GM23248 (cell line): ENCODE measurements at regions not wholly inside any gene's neighbourhood (a gene's known extent, or its start where the extent isn't known, plus 50 kb on each side); places are given as distances from the start of the nearest gene placed in this dataset.

Experiments
- DNase-seq: peaks from one replicate; pipeline ENCODE4 v3.0.0-alpha.2; 2015
- H2AFZ ChIP-seq: fragments of 200-600 bp; sonication (generic); 2 replicates; pipeline ENCODE4 v1.6.1; 2016; ENCODE audit warnings: antibody characterized with exemption
- H3F3A ChIP-seq: fragments of 200-600 bp; sonication (generic); 2 replicates; pipeline ENCODE4 v1.6.1; 2016; ENCODE audit warnings: mild to moderate bottlenecking, antibody characterized with exemption, mixed run types; ENCODE audit not compliant: insufficient read depth
- H3K27ac ChIP-seq: fragments of 200-600 bp; sonication (generic); 2 replicates; pipeline ENCODE4 v1.5.1; 2016; ENCODE audit warnings: mild to moderate bottlenecking
- H3K27me3 ChIP-seq: fragments of 200-600 bp; sonication (generic); replicated peaks from 2 replicates; pipeline ENCODE4 v1.6.1; 2016; ENCODE audit warnings: mild to moderate bottlenecking; ENCODE audit not compliant: insufficient read depth
- H3K36me3 ChIP-seq: fragments of 200-600 bp; sonication (generic); 2 replicates; pipeline ENCODE4 v1.6.1; 2016; ENCODE audit warnings: low read depth, mild to moderate bottlenecking
- H3K4me1 ChIP-seq: fragments of 200-600 bp; sonication (generic); 2 replicates; pipeline ENCODE4 v1.6.1; 2016; ENCODE audit warnings: mild to moderate bottlenecking; ENCODE audit not compliant: insufficient read depth
- H3K4me2 ChIP-seq: fragments of 200-600 bp; sonication (generic); one replicate; pipeline ENCODE4 v1.6.1; 2016; ENCODE audit warnings: mild to moderate bottlenecking; ENCODE audit not compliant: unreplicated experiment
- H3K4me3 ChIP-seq: fragments of 200-600 bp; sonication (generic); 2 replicates; pipeline ENCODE4 v1.5.1; 2016; ENCODE audit warnings: mild to moderate bottlenecking
- H3K79me2 ChIP-seq: fragments of 200-600 bp; sonication (generic); 2 replicates; pipeline ENCODE4 v1.6.1; 2016; ENCODE audit warnings: mild to moderate bottlenecking; ENCODE audit not compliant: insufficient read depth
- H3K9ac ChIP-seq: fragments of 200-600 bp; sonication (generic); 2 replicates; pipeline ENCODE4 v1.6.1; 2016; ENCODE audit warnings: mild to moderate bottlenecking
- H3K9me2 ChIP-seq: fragments of 200-600 bp; sonication (generic); 2 replicates; pipeline ENCODE4 v1.6.1; 2016; ENCODE audit warnings: mixed run types, mild to moderate bottlenecking, moderate library complexity; ENCODE audit not compliant: insufficient read depth
- H3K9me3 ChIP-seq: fragments of 200-600 bp; sonication (generic); one replicate; pipeline ENCODE4 v1.6.1; 2017; ENCODE audit warnings: low read depth
- H4K20me1 ChIP-seq: fragments of 200-600 bp; sonication (generic); 2 replicates; pipeline ENCODE4 v1.6.0; 2016; ENCODE audit not compliant: insufficient read depth
- EZH2 ChIP-seq: fragments of 200-600 bp; sonication (generic); IDR thresholded peaks from 2 replicates; pipeline ENCODE4 v1.6.1; 2018; ENCODE audit warnings: antibody characterized with exemption, mild to moderate bottlenecking; ENCODE audit not compliant: insufficient read depth, poor library complexity, severe bottlenecking
- EZH2phosphoT487 ChIP-seq: fragments of 200-600 bp; sonication (generic); IDR thresholded peaks from 2 replicates; pipeline ENCODE4 v1.6.1; 2018; ENCODE audit warnings: antibody characterized with exemption, moderate library complexity, mild to moderate bottlenecking, low read depth; ENCODE audit not compliant: insufficient read depth
- WGBS, 2 experiments: methylation state at CpG; one replicate each; pipeline ENCODE4 v1.1.6; 2015 to 2017; ENCODE audit warnings: low lambda C conversion rate in 2 of 2, low coverage in 1 of 2; ENCODE audit errors: missing lambda C conversion rate in 2 of 2; 5-methylcytosine and 5-hydroxymethylcytosine counted together
- in situ Hi-C: fragments of 300-500 bp; cut with MboI; formaldehyde crosslinking; loops from 2 replicates; pipeline ENCODE4 v1.15.0; 2020

DNA sequence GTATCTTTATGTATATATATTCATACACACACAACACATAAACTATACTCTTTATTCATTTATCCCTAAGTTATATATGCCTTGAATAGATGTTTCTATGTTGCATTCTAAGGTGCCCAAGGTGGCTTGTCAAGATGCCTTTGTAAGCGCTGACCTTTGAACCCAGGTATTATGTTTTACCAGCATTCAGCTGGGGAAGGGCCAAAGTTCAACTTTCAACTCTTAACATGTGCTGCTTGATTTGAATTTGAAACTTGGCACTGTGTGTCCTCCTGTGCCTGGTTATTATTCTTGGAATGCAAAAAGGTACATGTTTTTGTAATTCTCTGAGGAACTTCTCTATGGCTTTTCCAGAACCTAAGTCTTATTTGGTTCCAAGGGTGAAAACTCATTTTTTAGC, 146.5 kb downstream of the EDN1 start:
- H3K9ac ChIP-seq = no peak overlapping the region
- H3K4me1 ChIP-seq = no peaks in the 10 kb centered on the region
- 83 to 88% methylated on average over 1 of the region's 1 CpG for WGBS, 2 experiments
- DNase-seq = no peak
- no peak overlapping the region for H2AFZ ChIP-seq
- 0 out of 2 replicates have a peak, but pooled peaks cover 7% of the 10 kb centered on the region for H3K9me2 ChIP-seq
- no peaks in the 10 kb centered on the region for H4K20me1 ChIP-seq
- no peaks in the 10 kb centered on the region for H3F3A ChIP-seq
- no peaks in the 10 kb centered on the region for H3K36me3 ChIP-seq
- H3K4me3 ChIP-seq = no peak overlapping the region
- no peaks in the 10 kb centered on the region for H3K9me3 ChIP-seq
- no peak for TF ChIP-seq EZH2phosphoT487
- TF ChIP-seq EZH2 = no peak
- H3K27ac ChIP-seq = no peak overlapping the region
- no peaks in the 10 kb centered on the region for H3K79me2 ChIP-seq
- in situ Hi-C loops = no loop called here
- no peak overlapping the region for H3K4me2 ChIP-seq
- no peaks in the 10 kb centered on the region for H3K27me3 ChIP-seq

- H3F3A ChIP-seq = no peaks in the 10 kb centered on the region
- no peaks in the 10 kb centered on the region for H3K79me2 ChIP-seq
- in situ Hi-C loops = no loop called here
Observed at GRCh38 chr6:12439296-12439695, 149.1 kb downstream of the EDN1 start.

DNA sequence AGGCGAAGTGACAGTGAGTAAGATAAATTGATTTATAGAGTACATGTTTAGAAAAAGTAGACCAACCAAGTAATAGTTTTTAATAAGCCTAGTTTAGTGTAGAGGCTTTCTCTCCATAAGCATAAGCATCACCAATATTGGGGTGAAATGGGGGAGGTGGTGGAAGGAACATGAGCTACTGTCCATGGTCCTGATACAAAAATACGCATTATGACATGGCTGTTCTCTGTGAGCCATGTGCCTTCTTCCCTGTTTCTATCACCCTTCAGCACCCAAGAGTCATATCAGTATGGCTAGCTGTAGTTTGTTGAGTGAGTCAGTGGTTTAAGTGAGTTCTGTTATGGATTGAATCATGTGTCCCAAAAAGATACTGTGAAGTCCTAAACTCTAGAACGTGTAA, 150.8 kb downstream of the EDN1 start:
- Histone ChIP-seq H3K9me3 (no peaks in the 10 kb centered on the region), H3K27me3 (peaks cover 5% of the 10 kb centered on the region; the same call in 1 of the 2 replicates), H2AFZ (no peak overlapping the region), H3K9ac (no peak overlapping the region), H3K36me3 (no peaks in the 10 kb centered on the region), H3K9me2 (0 out of 2 replicates have a peak, but pooled peaks cover 7% of the 10 kb centered on the region), H3K4me3 (no peak overlapping the region), H3K27ac (no peak overlapping the region), H4K20me1 (no peaks in the 10 kb centered on the region), H3K4me1 (no peaks in the 10 kb centered on the region), H3K79me2 (no peaks in the 10 kb centered on the region), H3F3A (no peaks in the 10 kb centered on the region), H3K4me2 (no peak overlapping the region)
- in situ Hi-C loops = no loop called here
- 95 to 97% methylated on average over 3 of the region's 3 CpGs for WGBS, 2 experiments
- peak; percentile 17 for DNase-seq
- no peak for TF ChIP-seq EZH2phosphoT487
- TF ChIP-seq EZH2 = no peak

More at GRCh38 chr6:12439296-12439695, 149.1 kb downstream of the EDN1 start:
- no peak overlapping the region for H3K4me3 ChIP-seq
- no peak overlapping the region for H2AFZ ChIP-seq
- no peak overlapping the region for H3K4me2 ChIP-seq
- no peaks in the 10 kb centered on the region for H3K9me3 ChIP-seq
- no peaks in the 10 kb centered on the region for H3K4me1 ChIP-seq
- H3K27me3 ChIP-seq = no peaks in the 10 kb centered on the region
- no peak overlapping the region for H3K27ac ChIP-seq
- H3K9me2 ChIP-seq = 0 out of 2 replicates have a peak, but pooled peaks cover 7% of the 10 kb centered on the region
- H3K36me3 ChIP-seq = no peaks in the 10 kb centered on the region
- no peak overlapping the region for H3K9ac ChIP-seq
- TF ChIP-seq EZH2phosphoT487 = no peak
- no peaks in the 10 kb centered on the region for H4K20me1 ChIP-seq
- DNase-seq = no peak

DNA sequence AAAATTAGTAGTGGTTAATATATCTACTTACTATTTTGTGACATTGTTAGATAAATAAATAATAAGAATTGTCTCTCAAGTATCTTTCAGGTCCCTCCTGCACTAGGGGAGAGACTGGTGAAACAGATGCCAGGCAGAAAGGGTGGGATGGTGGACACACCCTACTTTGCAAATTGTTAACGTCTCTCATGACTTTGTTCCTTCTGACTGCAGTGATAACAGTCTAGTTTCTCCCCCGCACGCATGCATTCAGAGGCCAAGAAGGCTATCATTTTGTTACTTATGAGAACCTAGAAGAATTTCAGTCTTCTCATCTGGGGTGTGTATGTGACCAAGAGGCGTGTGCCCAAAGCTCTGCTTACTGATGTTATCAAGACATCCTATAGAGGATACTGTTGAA, 152.3 kb downstream of the EDN1 start:
- Histone ChIP-seq H4K20me1 (no peaks in the 10 kb centered on the region), H3K9ac (no peak overlapping the region), H3K36me3 (no peaks in the 10 kb centered on the region), H3K27ac (no peak overlapping the region), H3K4me2 (no peak overlapping the region), H3K27me3 (peaks cover 10% of the 10 kb centered on the region; the same call in 1 of the 2 replicates), H3K9me3 (no peaks in the 10 kb centered on the region), H3F3A (no peaks in the 10 kb centered on the region), H3K79me2 (no peaks in the 10 kb centered on the region), H3K4me3 (no peak overlapping the region), H3K9me2 (0 out of 2 replicates have a peak, but pooled peaks cover 7% of the 10 kb centered on the region), H3K4me1 (no peaks in the 10 kb centered on the region), H2AFZ (no peak overlapping the region)
- in situ Hi-C loops = no loop called here
- DNase-seq = no peak
- TF ChIP-seq EZH2phosphoT487 (no peak), EZH2 (no peak)
- 64 to 66% methylated on average over 4 of the region's 4 CpGs for WGBS, 2 experiments

DNA sequence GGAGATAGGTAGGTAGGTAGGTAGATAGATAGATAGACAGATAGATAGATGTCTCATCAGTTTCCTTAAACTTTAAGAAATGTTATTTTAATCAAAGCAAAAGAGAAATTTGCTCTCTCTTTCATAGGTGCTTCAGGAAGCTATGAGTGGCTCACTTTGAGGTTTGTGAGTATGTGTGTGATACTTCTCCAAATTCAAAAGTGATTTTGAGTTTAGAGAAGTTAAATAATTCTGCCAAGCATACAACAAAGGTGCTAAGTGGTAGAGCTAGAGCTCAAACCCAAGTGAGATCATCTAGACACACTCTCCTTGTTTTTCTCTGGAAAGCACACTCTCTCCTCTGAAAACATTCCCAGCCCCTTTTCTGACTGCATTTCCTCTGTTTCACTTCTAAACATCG, 156.2 kb downstream of the EDN1 start:
- H3K9me3 ChIP-seq = no peaks in the 10 kb centered on the region
- H3K27ac ChIP-seq = no peak overlapping the region
- in situ Hi-C loops = no loop called here
- no peak overlapping the region for H3K4me2 ChIP-seq
- 71 to 73% methylated on average over 1 of the region's 1 CpG for WGBS, 2 experiments
- H3K9ac ChIP-seq = no peak overlapping the region
- H2AFZ ChIP-seq = no peak overlapping the region
- TF ChIP-seq EZH2phosphoT487 (no peak), EZH2 (no peak)
- no peaks in the 10 kb centered on the region for H3K36me3 ChIP-seq
- no peaks in the 10 kb centered on the region for H3K9me2 ChIP-seq
- no peaks in the 10 kb centered on the region for H3F3A ChIP-seq
- H3K27me3 ChIP-seq = peaks cover 12% of the 10 kb centered on the region; the same call in 1 of the 2 replicates
- no peak overlapping the region for H3K4me3 ChIP-seq
- DNase-seq = no peak
- H3K4me1 ChIP-seq = no peaks in the 10 kb centered on the region
- no peaks in the 10 kb centered on the region for H3K79me2 ChIP-seq
- H4K20me1 ChIP-seq = no peaks in the 10 kb centered on the region
